SK-N-SH treated with all-trans-retinoic acid at 6 μM for 48 hours (cell line): ENCODE measurements at regions not wholly inside any gene's neighbourhood (a gene's known extent, or its start where the extent isn't known, plus 50 kb on each side); places are given as distances from the start of the nearest gene placed in this dataset.

Source experiments
- ATAC-seq: fragments of 200-7000 bp; cut with Tn5 transposase; 3 replicates; pipeline ENCODE4 v1.9.1; 2020; ENCODE audit warnings: mild to moderate bottlenecking, moderate library complexity
- ARNTL ChIP-seq: fragments of 450-650 bp; formaldehyde crosslinking; IDR thresholded peaks from 2 replicates; pipeline ENCODE4 v1.5.0; 2020; ENCODE audit warnings: low read depth, mild to moderate bottlenecking, moderate library complexity, borderline replicate concordance
- BACH2 ChIP-seq: fragments of 250-450 bp; sonication (Bioruptor Pico); IDR thresholded peaks from 2 replicates; pipeline ENCODE4 v1.9.0; 2021; ENCODE audit warnings: mild to moderate bottlenecking, borderline replicate concordance
- CSDC2 ChIP-seq: fragments of 250-450 bp; sonication (Bioruptor Pico); IDR thresholded peaks from 2 replicates; pipeline ENCODE4 v1.5.0; 2020; ENCODE audit warnings: mild to moderate bottlenecking, moderate library complexity
- GLIS3 ChIP-seq: fragments of 250-450 bp; sonication (Bioruptor Pico); IDR thresholded peaks from 2 replicates; pipeline ENCODE4 v1.5.0; 2020; ENCODE audit warnings: mild to moderate bottlenecking, moderate library complexity
- ISL1 ChIP-seq: fragments of 250-450 bp; sonication (Bioruptor Pico); IDR thresholded peaks from 2 replicates; pipeline ENCODE4 v2.1.2; 2022; ENCODE audit warnings: mild to moderate bottlenecking, moderate library complexity
- POU6F1 ChIP-seq: fragments of 250-450 bp; sonication (Bioruptor Pico); IDR thresholded peaks from 2 replicates; pipeline ENCODE4 v1.8.0; 2021; ENCODE audit warnings: low read depth, mild to moderate bottlenecking, moderate library complexity, borderline replicate concordance
- PPARA ChIP-seq: fragments of 250-450 bp; sonication (Bioruptor Pico); IDR thresholded peaks from 2 replicates; pipeline ENCODE4 v1.5.0; 2020; ENCODE audit warnings: mild to moderate bottlenecking, borderline replicate concordance
- RARB ChIP-seq: fragments of 250-450 bp; sonication (Bioruptor Pico); IDR thresholded peaks from 2 replicates; pipeline ENCODE4 v1.8.0; 2021; ENCODE audit warnings: mild to moderate bottlenecking, moderate library complexity
- TCF4 ChIP-seq: fragments of 250-450 bp; sonication (Bioruptor Pico); IDR thresholded peaks from 2 replicates; pipeline ENCODE4 v1.8.0; 2021; ENCODE audit warnings: mild to moderate bottlenecking, moderate library complexity, borderline replicate concordance
- ZC3H10 ChIP-seq: fragments of 250-450 bp; sonication (Bioruptor Pico); IDR thresholded peaks from 2 replicates; pipeline ENCODE4 v1.5.1; 2021; ENCODE audit warnings: mild to moderate bottlenecking, moderate library complexity
- ZFP3 ChIP-seq: fragments of 250-450 bp; sonication (Bioruptor Pico); IDR thresholded peaks from 2 replicates; pipeline ENCODE4 v1.5.0; 2020; ENCODE audit warnings: mild to moderate bottlenecking, moderate library complexity
- ZFP30 ChIP-seq: fragments of 450-650 bp; formaldehyde crosslinking; IDR thresholded peaks from 2 replicates; pipeline ENCODE4 v1.5.0; 2022; ENCODE audit warnings: mild to moderate bottlenecking, moderate library complexity
- ZNF70 ChIP-seq: fragments of 450-650 bp; formaldehyde crosslinking; IDR thresholded peaks from 2 replicates; pipeline ENCODE4 v1.5.0; 2020; ENCODE audit warnings: mild to moderate bottlenecking, moderate library complexity
- TF ChIP-seq, protein P1 (sequence below): fragments of 250-450 bp; sonication (Bioruptor Pico); IDR thresholded peaks from 2 replicates; pipeline ENCODE4 v1.5.1; 2021; ENCODE audit warnings: mild to moderate bottlenecking, moderate library complexity
- TF ChIP-seq, protein P2 (sequence below): fragments of 250-450 bp; sonication (Bioruptor Pico); IDR thresholded peaks from 2 replicates; pipeline ENCODE4 v1.5.0; 2020; ENCODE audit warnings: mild to moderate bottlenecking, moderate library complexity
- TF ChIP-seq, protein P3 (sequence below): fragments of 250-450 bp; sonication (Bioruptor Pico); IDR thresholded peaks from 2 replicates; pipeline ENCODE4 v1.5.1; 2020; ENCODE audit warnings: low read depth, mild to moderate bottlenecking, moderate library complexity

DNA sequence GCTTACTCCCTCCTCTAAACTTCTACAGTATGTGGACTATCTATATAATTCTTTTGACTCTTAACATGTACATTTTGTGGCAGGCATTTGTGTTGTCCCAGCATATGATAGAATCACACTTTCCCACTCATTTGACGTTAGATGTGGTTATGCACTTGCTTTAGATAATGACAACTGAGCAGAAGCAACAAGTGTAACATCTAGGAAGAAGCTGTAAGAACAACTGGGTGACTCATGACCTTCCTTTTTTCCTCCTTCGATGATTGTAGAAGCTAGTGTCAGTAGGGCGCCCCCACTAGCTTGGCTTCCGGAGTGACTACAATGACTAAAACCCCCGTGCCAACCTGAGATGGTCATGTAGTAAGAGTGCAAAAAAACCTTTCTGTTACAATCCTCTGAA, 74.6 kb upstream of the CEP85L start:
- TF ChIP-seq, protein P1, sequence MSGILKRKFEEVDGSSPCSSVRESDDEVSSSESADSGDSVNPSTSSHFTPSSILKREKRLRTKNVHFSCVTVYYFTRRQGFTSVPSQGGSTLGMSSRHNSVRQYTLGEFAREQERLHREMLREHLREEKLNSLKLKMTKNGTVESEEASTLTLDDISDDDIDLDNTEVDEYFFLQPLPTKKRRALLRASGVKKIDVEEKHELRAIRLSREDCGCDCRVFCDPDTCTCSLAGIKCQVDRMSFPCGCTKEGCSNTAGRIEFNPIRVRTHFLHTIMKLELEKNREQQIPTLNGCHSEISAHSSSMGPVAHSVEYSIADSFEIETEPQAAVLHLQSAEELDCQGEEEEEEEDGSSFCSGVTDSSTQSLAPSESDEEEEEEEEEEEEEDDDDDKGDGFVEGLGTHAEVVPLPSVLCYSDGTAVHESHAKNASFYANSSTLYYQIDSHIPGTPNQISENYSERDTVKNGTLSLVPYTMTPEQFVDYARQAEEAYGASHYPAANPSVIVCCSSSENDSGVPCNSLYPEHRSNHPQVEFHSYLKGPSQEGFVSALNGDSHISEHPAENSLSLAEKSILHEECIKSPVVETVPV (CRISPR knock-in tag), result no peak
- TF ChIP-seq ZC3H10 (CRISPR knock-in tag) (no peak), ZFP3 (CRISPR knock-in tag) (no peak), ISL1 (CRISPR knock-in tag) (no peak), POU6F1 (CRISPR knock-in tag) (no peak)
- no peak for ATAC-seq

DNA sequence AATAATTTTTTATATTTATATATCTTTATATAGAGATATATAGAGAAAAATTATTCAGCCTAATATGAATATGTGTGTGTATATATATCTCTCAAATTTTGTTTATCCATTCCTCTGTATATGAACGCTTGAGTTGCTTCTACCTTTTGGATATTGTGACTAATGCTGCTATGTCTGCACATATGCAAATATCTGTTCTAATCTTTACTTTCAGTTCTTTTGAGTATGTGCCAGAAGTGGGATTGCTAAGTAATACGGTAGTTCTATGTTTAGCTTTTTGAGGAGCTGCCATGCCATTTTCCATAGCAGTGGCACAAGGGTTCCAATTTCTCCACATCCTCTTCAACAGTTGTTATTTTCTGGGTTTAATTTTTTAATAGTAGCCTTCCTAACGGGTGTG, 72.8 kb upstream of the CEP85L start:
- ATAC-seq, result no peak
- no peak for TF ChIP-seq POU6F1 (CRISPR knock-in tag)
- no peak for TF ChIP-seq ZFP30 (CRISPR knock-in tag)
- TF ChIP-seq ARNTL (CRISPR knock-in tag), result no peak
- no peak for TF ChIP-seq RARB (CRISPR knock-in tag)
- no peak for TF ChIP-seq ISL1 (CRISPR knock-in tag)
- TF ChIP-seq ZFP3 (CRISPR knock-in tag), result no peak
- no peak for TF ChIP-seq ZC3H10 (CRISPR knock-in tag)
- TF ChIP-seq, protein P2, sequence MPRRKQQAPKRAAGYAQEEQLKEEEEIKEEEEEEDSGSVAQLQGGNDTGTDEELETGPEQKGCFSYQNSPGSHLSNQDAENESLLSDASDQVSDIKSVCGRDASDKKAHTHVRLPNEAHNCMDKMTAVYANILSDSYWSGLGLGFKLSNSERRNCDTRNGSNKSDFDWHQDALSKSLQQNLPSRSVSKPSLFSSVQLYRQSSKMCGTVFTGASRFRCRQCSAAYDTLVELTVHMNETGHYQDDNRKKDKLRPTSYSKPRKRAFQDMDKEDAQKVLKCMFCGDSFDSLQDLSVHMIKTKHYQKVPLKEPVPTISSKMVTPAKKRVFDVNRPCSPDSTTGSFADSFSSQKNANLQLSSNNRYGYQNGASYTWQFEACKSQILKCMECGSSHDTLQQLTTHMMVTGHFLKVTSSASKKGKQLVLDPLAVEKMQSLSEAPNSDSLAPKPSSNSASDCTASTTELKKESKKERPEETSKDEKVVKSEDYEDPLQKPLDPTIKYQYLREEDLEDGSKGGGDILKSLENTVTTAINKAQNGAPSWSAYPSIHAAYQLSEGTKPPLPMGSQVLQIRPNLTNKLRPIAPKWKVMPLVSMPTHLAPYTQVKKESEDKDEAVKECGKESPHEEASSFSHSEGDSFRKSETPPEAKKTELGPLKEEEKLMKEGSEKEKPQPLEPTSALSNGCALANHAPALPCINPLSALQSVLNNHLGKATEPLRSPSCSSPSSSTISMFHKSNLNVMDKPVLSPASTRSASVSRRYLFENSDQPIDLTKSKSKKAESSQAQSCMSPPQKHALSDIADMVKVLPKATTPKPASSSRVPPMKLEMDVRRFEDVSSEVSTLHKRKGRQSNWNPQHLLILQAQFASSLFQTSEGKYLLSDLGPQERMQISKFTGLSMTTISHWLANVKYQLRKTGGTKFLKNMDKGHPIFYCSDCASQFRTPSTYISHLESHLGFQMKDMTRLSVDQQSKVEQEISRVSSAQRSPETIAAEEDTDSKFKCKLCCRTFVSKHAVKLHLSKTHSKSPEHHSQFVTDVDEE, result no peak
- no peak for TF ChIP-seq GLIS3 (CRISPR knock-in tag)
- TF ChIP-seq ZNF70 (CRISPR knock-in tag), result no peak
- TF ChIP-seq, protein P3, sequence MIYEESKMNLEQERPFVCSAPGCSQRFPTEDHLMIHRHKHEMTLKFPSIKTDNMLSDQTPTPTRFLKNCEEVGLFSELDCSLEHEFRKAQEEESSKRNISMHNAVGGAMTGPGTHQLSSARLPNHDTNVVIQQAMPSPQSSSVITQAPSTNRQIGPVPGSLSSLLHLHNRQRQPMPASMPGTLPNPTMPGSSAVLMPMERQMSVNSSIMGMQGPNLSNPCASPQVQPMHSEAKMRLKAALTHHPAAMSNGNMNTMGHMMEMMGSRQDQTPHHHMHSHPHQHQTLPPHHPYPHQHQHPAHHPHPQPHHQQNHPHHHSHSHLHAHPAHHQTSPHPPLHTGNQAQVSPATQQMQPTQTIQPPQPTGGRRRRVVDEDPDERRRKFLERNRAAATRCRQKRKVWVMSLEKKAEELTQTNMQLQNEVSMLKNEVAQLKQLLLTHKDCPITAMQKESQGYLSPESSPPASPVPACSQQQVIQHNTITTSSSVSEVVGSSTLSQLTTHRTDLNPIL, result no peak

GRCh38 chr6:118722829-118723813, 71.7 kb upstream of the CEP85L start:
- ATAC-seq, result no peak
- TF ChIP-seq TCF4 (CRISPR knock-in tag), result no peak
- TF ChIP-seq CSDC2 (CRISPR knock-in tag), result no peak
- no peak for TF ChIP-seq PPARA
- no peak for TF ChIP-seq BACH2 (CRISPR knock-in tag)
- TF ChIP-seq ISL1 (CRISPR knock-in tag), result no peak

DNA sequence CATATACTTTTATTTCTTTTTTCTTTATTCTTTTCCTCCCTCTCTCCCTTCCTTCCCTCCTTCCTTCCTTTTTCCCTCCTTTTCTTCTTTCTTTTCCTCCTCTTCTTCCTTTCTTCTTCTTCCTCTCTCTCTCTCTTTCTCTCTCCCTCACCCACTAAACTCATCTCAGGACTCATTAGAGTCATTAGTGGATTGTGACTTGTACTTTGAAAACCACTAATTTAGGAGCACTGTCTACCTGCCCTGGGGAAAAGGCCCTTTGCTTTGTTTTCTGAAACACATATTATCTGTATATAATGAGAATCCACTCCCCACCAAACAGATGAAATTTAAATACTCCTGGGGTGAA, 68.7 kb upstream of the CEP85L start:
- ATAC-seq, result no peak
- no peak for TF ChIP-seq TCF4 (CRISPR knock-in tag)
